ENCODE measurements at regions not wholly inside any gene's neighbourhood (a gene's known extent, or its start where the extent isn't known, plus 50 kb on each side); places are given as distances from the start of the nearest gene placed in this dataset.

DNA sequence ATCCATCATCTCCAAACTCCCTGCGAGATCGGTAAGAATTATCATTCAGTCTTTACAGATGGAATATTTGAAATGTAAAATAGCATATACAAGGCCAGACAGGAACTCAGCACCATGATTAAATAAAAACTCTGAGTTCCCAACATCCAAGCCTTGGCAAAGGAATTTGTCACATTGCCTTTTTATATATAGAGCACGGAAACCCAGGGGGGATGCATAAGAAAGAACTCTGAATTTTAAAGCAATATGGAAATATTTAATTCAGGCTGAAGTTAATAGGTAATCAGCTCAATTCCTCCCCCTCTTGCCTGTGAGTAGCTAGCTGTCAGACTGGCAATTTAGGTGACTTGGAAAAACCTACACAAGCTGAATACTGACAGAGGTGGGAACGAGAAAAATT is 217.9 kb upstream of the KCNMB2 start (continued):
- TF ChIP-seq, protein P1, sequence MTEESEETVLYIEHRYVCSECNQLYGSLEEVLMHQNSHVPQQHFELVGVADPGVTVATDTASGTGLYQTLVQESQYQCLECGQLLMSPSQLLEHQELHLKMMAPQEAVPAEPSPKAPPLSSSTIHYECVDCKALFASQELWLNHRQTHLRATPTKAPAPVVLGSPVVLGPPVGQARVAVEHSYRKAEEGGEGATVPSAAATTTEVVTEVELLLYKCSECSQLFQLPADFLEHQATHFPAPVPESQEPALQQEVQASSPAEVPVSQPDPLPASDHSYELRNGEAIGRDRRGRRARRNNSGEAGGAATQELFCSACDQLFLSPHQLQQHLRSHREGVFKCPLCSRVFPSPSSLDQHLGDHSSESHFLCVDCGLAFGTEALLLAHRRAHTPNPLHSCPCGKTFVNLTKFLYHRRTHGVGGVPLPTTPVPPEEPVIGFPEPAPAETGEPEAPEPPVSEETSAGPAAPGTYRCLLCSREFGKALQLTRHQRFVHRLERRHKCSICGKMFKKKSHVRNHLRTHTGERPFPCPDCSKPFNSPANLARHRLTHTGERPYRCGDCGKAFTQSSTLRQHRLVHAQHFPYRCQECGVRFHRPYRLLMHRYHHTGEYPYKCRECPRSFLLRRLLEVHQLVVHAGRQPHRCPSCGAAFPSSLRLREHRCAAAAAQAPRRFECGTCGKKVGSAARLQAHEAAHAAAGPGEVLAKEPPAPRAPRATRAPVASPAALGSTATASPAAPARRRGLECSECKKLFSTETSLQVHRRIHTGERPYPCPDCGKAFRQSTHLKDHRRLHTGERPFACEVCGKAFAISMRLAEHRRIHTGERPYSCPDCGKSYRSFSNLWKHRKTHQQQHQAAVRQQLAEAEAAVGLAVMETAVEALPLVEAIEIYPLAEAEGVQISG (CRISPR knock-in tag; IDR thresholded peaks at IDR 0.05) = no peak
- TF ChIP-seq ZMYM4 (CRISPR knock-in tag; IDR thresholded peaks at IDR 0.05) (no peak), ZNF451 (CRISPR knock-in tag; IDR thresholded peaks at IDR 0.05) (no peak)

GRCh38 chr3:178318941-178319816 is 217.1 kb upstream of the KCNMB2 start:
- Histone ChIP-seq H3K79me2 (ENCODE audit: insufficient read depth, low read length) (no peaks in the 10 kb centered on the region), H3K36me3 (replicated peaks in 1 of 2; ENCODE audit: control insufficient read depth in 1 of 2, insufficient read depth in 2 of 2, low read length in 2 of 2) (no peaks in the 10 kb centered on the region), H3K9ac (ENCODE audit: insufficient read depth, low read depth, low read length) (no peak overlapping the region), H2AFZ (ENCODE audit: low read length) (no peak overlapping the region), H3K4me3 (replicated peaks in 1 of 3; ENCODE audit: insufficient read depth in 1 of 3, low read depth in 2 of 3, low read length in 3 of 3) (no peak overlapping the region), H3K27ac (ENCODE audit: extremely low read length, insufficient read depth, low read length) (no peak overlapping the region), H3K9me3 (ENCODE audit: low read length) (no peaks in the 10 kb centered on the region), H3K4me2 (ENCODE audit: low read depth, low read length) (no peak overlapping the region), H3K4me1 (ENCODE audit: insufficient read depth, low read length) (no peaks in the 10 kb centered on the region), H4K20me1 (ENCODE audit: insufficient read depth, low read length) (no peaks in the 10 kb centered on the region), H3K27me3 (ENCODE audit: control insufficient read depth in 1 of 2, insufficient read depth in 2 of 2, low read length in 2 of 2) (no peaks in the 10 kb centered on the region; a peak in 1 of 5 replicates)
- CTCF ChIA-PET (ENCODE audit: low intra/inter-chr PET ratio, low total read pairs) = no interaction called here
- FAIRE-seq = no peak
- no peak for DNase-seq (ENCODE audit: low spot score)
- ATAC-seq = no peak
- POLR2A ChIA-PET = no interaction called here
- BruUV-seq (replicated peaks) = no TSS peak
- intact Hi-C loops (cut with micrococcal nuclease; ENCODE audit: unreplicated experiment) = no loop called here
- WGBS (ENCODE audit: low lambda C conversion rate) = 2% methylated on average over 5 of the region's 5 CpGs
- in situ Hi-C loops (cut with HindIII; ENCODE audit: extremely low pct_ligation_motif_present, low pct_unique_long_range_greater_than_20kb) = no loop called here
- TF ChIP-seq, protein P2, sequence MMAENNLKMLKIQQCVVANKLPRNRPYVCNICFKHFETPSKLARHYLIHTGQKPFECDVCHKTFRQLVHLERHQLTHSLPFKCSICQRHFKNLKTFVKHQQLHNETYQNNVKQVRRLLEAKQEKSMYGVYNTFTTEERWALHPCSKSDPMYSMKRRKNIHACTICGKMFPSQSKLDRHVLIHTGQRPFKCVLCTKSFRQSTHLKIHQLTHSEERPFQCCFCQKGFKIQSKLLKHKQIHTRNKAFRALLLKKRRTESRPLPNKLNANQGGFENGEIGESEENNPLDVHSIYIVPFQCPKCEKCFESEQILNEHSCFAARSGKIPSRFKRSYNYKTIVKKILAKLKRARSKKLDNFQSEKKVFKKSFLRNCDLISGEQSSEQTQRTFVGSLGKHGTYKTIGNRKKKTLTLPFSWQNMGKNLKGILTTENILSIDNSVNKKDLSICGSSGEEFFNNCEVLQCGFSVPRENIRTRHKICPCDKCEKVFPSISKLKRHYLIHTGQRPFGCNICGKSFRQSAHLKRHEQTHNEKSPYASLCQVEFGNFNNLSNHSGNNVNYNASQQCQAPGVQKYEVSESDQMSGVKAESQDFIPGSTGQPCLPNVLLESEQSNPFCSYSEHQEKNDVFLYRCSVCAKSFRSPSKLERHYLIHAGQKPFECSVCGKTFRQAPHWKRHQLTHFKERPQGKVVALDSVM (CRISPR knock-in tag; IDR thresholded peaks at IDR 0.05) = no peak
- no peak for TF ChIP-seq ZNF572 (CRISPR knock-in tag; IDR thresholded peaks at IDR 0.05)
- TF ChIP-seq ARID5B (CRISPR knock-in tag; IDR thresholded peaks at IDR 0.05) = no peak
